T-helper 1 cell treated with Interleukin-12 subunit alpha and Interleukin-12 subunit beta and Interleukin-4 antibody, amounts not matched to agents 30 μg/mL and 1 μg/mL, for 36 hours (primary cell): ENCODE measurements at regions not wholly inside any gene's neighbourhood (a gene's known extent, or its start where the extent isn't known, plus 50 kb on each side); places are given as distances from the start of the nearest gene placed in this dataset.
"Not testable (repeated sequence)": the region's sequence is repeated elsewhere in the genome, so short reads cannot be mapped to it uniquely, and the experiment has no call there.

ENCODE experiments used
- H3K27ac Mint-ChIP-seq: one replicate; pipeline ENCODE4 v1.8.0; 2021; ENCODE audit warnings: mild to moderate bottlenecking, mixed read lengths
- H3K27me3 Mint-ChIP-seq: one replicate; pipeline ENCODE4 v1.8.0; 2021; ENCODE audit warnings: low read depth, mixed read lengths
- H3K36me3 Mint-ChIP-seq: one replicate; pipeline ENCODE4 v1.8.0; 2021; ENCODE audit warnings: low read depth, mixed read lengths
- H3K4me1 Mint-ChIP-seq: one replicate; pipeline ENCODE4 v1.8.0; 2021; ENCODE audit warnings: low read depth, mixed read lengths
- H3K4me3 Mint-ChIP-seq: one replicate; pipeline ENCODE4 v1.8.0; 2021; ENCODE audit warnings: mild to moderate bottlenecking, moderate library complexity, mixed read lengths
- H3K9me3 Mint-ChIP-seq: one replicate; pipeline ENCODE4 v1.8.0; 2021; ENCODE audit warnings: mixed read lengths

GRCh38 chr16:13733561-13733960 is 186.4 kb upstream of the ERCC4 start:
- H3K9me3 Mint-ChIP-seq: peaks cover 1% of the 10 kb centered on the region
- H3K36me3 Mint-ChIP-seq: no peaks in the 10 kb centered on the region
- H3K27ac Mint-ChIP-seq: no peak overlapping the region
- no peaks in the 10 kb centered on the region for H3K4me1 Mint-ChIP-seq
- H3K4me3 Mint-ChIP-seq: no peak overlapping the region
- H3K27me3 Mint-ChIP-seq: no peaks in the 10 kb centered on the region

- H3K4me1 Mint-ChIP-seq, H3K4me3 Mint-ChIP-seq, H3K27me3 Mint-ChIP-seq, H3K36me3 Mint-ChIP-seq, H3K27ac Mint-ChIP-seq: not testable (repeated sequence)
- H3K9me3 Mint-ChIP-seq: peaks cover 10% of the 10 kb centered on the region
Measured at GRCh38 chr16:13739621-13740373, 180.2 kb upstream of the ERCC4 start.

DNA sequence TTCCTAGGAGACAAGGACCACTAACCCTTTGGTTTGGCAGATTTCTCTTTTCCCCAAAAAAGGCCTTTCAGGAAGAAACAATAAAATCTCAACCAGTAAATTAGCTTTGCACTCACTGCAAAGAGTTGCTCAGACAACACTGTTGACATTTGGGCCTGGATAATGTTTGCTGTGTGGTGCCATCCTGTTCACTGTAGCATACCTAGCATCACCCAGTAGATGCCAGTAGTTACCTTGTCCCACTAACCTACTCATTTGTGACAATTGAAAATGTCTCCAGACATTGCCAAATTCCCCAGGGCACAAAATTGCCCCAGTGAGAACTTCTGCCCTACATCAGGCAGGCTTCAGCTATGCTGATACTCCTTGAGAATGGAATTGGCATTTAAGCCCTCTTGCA is 177.0 kb upstream of the ERCC4 start:
- no peaks in the 10 kb centered on the region for H3K36me3 Mint-ChIP-seq
- no peak overlapping the region for H3K4me3 Mint-ChIP-seq
- H3K9me3 Mint-ChIP-seq: peaks cover 10% of the 10 kb centered on the region
- no peak overlapping the region for H3K27ac Mint-ChIP-seq
- no peaks in the 10 kb centered on the region for H3K27me3 Mint-ChIP-seq
- H3K4me1 Mint-ChIP-seq: no peaks in the 10 kb centered on the region

- H3K4me3 Mint-ChIP-seq: no peak overlapping the region
- no peaks in the 10 kb centered on the region for H3K27me3 Mint-ChIP-seq
- H3K36me3 Mint-ChIP-seq: no peaks in the 10 kb centered on the region
- H3K27ac Mint-ChIP-seq: no peak overlapping the region
- H3K4me1 Mint-ChIP-seq: no peaks in the 10 kb centered on the region
- H3K9me3 Mint-ChIP-seq: peaks cover 10% of the 10 kb centered on the region
Measured at GRCh38 chr16:13743571-13743970, 176.4 kb upstream of the ERCC4 start.

GRCh38 chr16:13756411-13757140 is 163.4 kb upstream of the ERCC4 start:
- Mint-ChIP-seq H3K9me3 (no peaks in the 10 kb centered on the region), H3K27ac (no peak overlapping the region), H3K4me1 (no peaks in the 10 kb centered on the region), H3K36me3 (no peaks in the 10 kb centered on the region), H3K4me3 (no peak overlapping the region), H3K27me3 (no peaks in the 10 kb centered on the region)

- H3K27me3 Mint-ChIP-seq: no peaks in the 10 kb centered on the region
- H3K27ac Mint-ChIP-seq: no peak overlapping the region
- no peaks in the 10 kb centered on the region for H3K36me3 Mint-ChIP-seq
- no peak overlapping the region for H3K4me3 Mint-ChIP-seq
- peaks cover 9% of the 10 kb centered on the region for H3K9me3 Mint-ChIP-seq
- no peaks in the 10 kb centered on the region for H3K4me1 Mint-ChIP-seq
Measured at GRCh38 chr16:13766334-13766733, 153.6 kb upstream of the ERCC4 start.

DNA sequence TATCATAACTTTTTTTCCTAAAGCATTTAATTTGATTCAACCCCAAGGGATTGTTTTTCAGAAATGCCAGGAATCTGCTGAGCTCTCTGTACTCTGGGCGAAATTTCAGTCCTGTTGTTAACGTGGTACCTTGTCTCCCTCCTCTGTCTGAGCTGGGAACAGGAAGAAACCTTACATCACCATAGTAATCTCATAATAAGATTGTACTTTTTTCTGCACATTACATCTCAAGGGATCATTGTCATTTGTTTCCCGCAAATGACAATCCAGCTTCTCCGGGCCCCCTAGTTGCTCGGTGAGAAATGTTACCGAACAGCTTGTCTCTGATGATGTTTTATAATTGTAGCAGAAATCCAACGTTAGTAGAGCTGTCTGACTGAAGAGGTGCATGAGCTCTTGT is 152.7 kb upstream of the ERCC4 start:
- no peak overlapping the region for H3K27ac Mint-ChIP-seq
- no peak overlapping the region for H3K4me3 Mint-ChIP-seq
- no peaks in the 10 kb centered on the region for H3K36me3 Mint-ChIP-seq
- peaks cover 9% of the 10 kb centered on the region for H3K9me3 Mint-ChIP-seq
- no peaks in the 10 kb centered on the region for H3K4me1 Mint-ChIP-seq
- H3K27me3 Mint-ChIP-seq: no peaks in the 10 kb centered on the region

GRCh38 chr16:13768471-13768870 is 151.5 kb upstream of the ERCC4 start:
- peaks cover 13% of the 10 kb centered on the region for H3K9me3 Mint-ChIP-seq

GRCh38 chr16:13770436-13770835 is 149.5 kb upstream of the ERCC4 start:
- Mint-ChIP-seq H3K9me3 (peaks cover 11% of the 10 kb centered on the region), H3K27me3 (no peaks in the 10 kb centered on the region), H3K4me3 (no peak overlapping the region), H3K36me3 (no peaks in the 10 kb centered on the region), H3K27ac (no peak overlapping the region), H3K4me1 (no peaks in the 10 kb centered on the region)

More at GRCh38 chr16:13768471-13768870, 151.5 kb upstream of the ERCC4 start:
- H3K27me3 Mint-ChIP-seq: no peaks in the 10 kb centered on the region
- no peak overlapping the region for H3K27ac Mint-ChIP-seq
- H3K36me3 Mint-ChIP-seq: no peaks in the 10 kb centered on the region
- H3K4me1 Mint-ChIP-seq: no peaks in the 10 kb centered on the region
- no peak overlapping the region for H3K4me3 Mint-ChIP-seq

- Mint-ChIP-seq H3K27ac (no peak overlapping the region), H3K4me3 (no peak overlapping the region), H3K9me3 (peaks cover 20% of the 10 kb centered on the region), H3K36me3 (no peaks in the 10 kb centered on the region), H3K4me1 (no peaks in the 10 kb centered on the region), H3K27me3 (no peaks in the 10 kb centered on the region)
Measured at GRCh38 chr16:13772782-13773181, 147.2 kb upstream of the ERCC4 start.

DNA sequence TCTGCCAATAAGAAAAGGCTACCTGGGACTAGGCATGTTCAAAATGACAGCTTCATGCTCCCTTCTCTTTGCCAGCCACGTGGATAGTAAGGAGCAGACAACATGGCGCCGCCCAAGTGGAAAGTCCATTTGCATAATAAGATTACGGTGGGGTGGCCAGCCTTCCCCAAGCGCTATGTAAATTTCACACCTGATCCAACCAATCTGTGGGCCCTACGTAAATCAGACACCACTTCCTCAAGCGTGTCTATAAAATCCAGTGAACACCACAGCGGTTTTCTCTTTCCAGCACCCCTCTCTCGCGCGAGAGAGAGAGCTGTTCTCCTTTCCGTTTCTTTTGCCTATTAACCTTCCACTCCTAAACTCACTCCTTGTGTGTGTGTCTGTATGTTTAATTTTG is 140.3 kb upstream of the ERCC4 start:
- no peak overlapping the region for H3K27ac Mint-ChIP-seq
- H3K9me3 Mint-ChIP-seq: peaks cover 17% of the 10 kb centered on the region
- H3K4me3 Mint-ChIP-seq: no peak overlapping the region
- no peaks in the 10 kb centered on the region for H3K27me3 Mint-ChIP-seq
- no peaks in the 10 kb centered on the region for H3K4me1 Mint-ChIP-seq
- H3K36me3 Mint-ChIP-seq: no peaks in the 10 kb centered on the region

DNA sequence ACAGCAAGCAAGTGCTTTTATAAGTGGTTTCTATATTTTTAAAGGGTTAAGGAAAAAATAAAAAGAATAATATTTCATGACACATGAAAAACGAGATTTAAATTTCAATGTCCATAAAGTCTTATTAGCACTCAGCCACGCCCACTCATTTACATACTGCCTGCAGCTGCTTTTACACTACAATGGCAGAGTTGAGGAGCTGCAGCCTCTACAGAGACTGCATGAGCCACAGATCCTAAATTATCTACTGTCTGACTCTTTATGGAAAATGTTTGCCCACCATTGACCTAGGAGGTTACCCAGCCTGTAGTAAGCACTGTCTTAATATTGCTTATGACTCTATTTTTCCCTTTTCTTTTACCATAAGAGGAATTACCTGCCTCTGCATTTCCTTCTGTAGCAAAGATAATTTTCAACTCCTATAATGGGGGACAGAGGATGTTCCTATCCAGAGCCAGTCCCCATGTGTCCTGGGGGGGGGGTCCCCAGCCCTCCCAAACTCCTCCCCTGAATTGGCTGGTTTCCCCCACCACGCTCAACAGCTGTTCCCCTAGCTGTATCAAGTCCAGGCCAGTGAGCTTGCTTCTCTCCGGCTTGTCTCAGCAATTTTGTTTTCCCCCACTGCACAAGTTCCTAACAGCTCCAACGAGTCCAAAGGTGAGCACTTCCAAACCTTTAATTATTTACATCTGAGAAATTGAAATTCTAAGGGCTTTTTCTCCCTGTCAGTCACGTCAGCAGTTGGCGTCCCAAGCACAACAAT is 139.4 kb upstream of the ERCC4 start:
- Mint-ChIP-seq H3K36me3 (no peaks in the 10 kb centered on the region), H3K4me1 (no peaks in the 10 kb centered on the region), H3K9me3 (peaks cover 13% of the 10 kb centered on the region), H3K4me3 (no peak overlapping the region), H3K27me3 (no peaks in the 10 kb centered on the region), H3K27ac (no peak overlapping the region)

- Mint-ChIP-seq H3K27me3 (no peaks in the 10 kb centered on the region), H3K9me3 (peaks cover 8% of the 10 kb centered on the region), H3K36me3 (no peaks in the 10 kb centered on the region), H3K4me1 (no peaks in the 10 kb centered on the region), H3K4me3 (no peak overlapping the region), H3K27ac (no peak overlapping the region)
Measured at GRCh38 chr16:13781169-13781564, 138.8 kb upstream of the ERCC4 start.

DNA sequence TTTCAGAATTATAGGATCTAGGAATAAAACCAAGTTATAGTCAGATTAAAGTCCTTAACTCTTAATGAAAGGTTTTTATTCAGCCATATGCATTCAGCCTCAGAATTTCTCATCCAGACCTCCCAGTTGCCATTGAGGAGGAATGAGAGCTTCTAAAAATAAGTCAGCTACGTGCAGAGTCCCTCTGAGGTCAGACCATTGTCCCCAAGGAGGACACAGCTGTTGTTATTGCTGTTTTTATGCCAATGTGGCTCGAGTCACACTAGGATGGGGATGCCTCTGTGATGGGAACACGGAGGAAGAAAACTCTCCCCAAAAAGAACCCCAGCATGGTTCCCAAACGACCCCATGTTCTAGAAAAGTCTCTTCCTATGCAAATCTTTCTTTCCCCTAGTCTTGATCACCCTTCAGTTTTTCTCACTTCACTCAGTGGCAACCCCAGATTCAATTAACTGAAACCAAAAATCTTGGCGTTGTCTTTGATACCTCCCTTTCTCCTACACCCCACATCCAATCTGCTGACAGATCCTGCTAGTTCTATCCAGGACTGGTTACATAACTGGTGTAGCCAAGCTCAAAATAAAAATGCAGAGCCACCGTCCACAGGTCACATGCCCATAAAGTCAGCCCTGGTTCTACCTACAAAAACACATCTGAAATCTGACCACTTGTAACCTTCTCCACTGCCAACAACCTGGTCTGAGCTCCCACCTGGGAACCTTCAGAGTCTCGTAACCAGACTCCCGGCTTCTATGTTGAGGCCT is 138.2 kb upstream of the ERCC4 start:
- Mint-ChIP-seq H3K36me3 (no peaks in the 10 kb centered on the region), H3K27ac (no peak overlapping the region), H3K4me1 (no peaks in the 10 kb centered on the region), H3K27me3 (no peaks in the 10 kb centered on the region), H3K4me3 (no peak overlapping the region), H3K9me3 (peaks cover 11% of the 10 kb centered on the region)
